Uterus (tissue), 3 donors: ENCODE measurements at regions not wholly inside any gene's neighbourhood (a gene's known extent, or its start where the extent isn't known, plus 50 kb on each side); places are given as distances from the start of the nearest gene placed in this dataset.
"Not testable (repeated sequence)": the region's sequence is repeated elsewhere in the genome, so short reads cannot be mapped to it uniquely, and the experiment has no call there.

Experiments
- DNase-seq, 2 donors: peaks; one replicate each; pipeline ENCODE4 v3.0.0-alpha.2; 2019 to 2020
- H3K27ac ChIP-seq, 2 donors: fragments of 200-600 bp; sonication (generic); 1 replicate in 1 of 2; 2 replicates in 1 of 2; pipeline ENCODE4 v1.5.1; 2016 to 2018
- H3K27me3 ChIP-seq, 2 donors: fragments of 200-600 bp; sonication (generic); one replicate each; pipeline ENCODE4 v1.5.1; 2018 to 2019; ENCODE audit warnings: control low read depth in 1 of 2
- H3K36me3 ChIP-seq, 2 donors: fragments of 200-600 bp; sonication (generic); one replicate each; pipeline ENCODE4 v1.5.1; 2019; ENCODE audit warnings: control low read depth in 1 of 2
- H3K4me1 ChIP-seq, 2 donors: fragments of 200-600 bp; sonication (generic); one replicate each; pipeline ENCODE4 v1.5.1; 2018 to 2019; ENCODE audit warnings: control low read depth in 1 of 2
- H3K4me3 ChIP-seq, 2 donors: fragments of 200-600 bp; sonication (generic); 1 replicate in 1 of 2; 2 replicates in 1 of 2; pipeline ENCODE4 v1.5.1; 2018 to 2019; ENCODE audit warnings: mild to moderate bottlenecking in 1 of 2
- H3K9me3 ChIP-seq, 2 donors: fragments of 200-600 bp; sonication (generic); one replicate each; pipeline ENCODE4 v1.5.1; 2019; ENCODE audit warnings: control low read depth in 1 of 2
- CTCF ChIP-seq, 4 experiments: fragments of 200-600 bp in 2 of 4; fragments of 450-650 bp in 2 of 4; sonication (generic) in 2 of 4; IDR thresholded peaks; one replicate each; pipeline ENCODE4 v1.5.1; 2016 to 2019; ENCODE audit warnings: antibody characterized with exemption in 4 of 4, mild to moderate bottlenecking in 2 of 4, moderate library complexity in 1 of 4
- POLR2A ChIP-seq, 2 donors: fragments of 450-650 bp; IDR thresholded peaks; one replicate each; pipeline ENCODE4 v1.6.1; 2016; ENCODE audit warnings: antibody characterized with exemption in 2 of 2, mild to moderate bottlenecking in 1 of 2, moderate library complexity in 1 of 2
- intact Hi-C: fragments of 100-400 bp; cut with DNase I; formaldehyde crosslinking; loops from one replicate; pipeline ENCODE4 v1.15.1; 2023; ENCODE audit warnings: low total_unique reads
- donor health status: DM: yes; HTN: yes; CAD: no.

DNA sequence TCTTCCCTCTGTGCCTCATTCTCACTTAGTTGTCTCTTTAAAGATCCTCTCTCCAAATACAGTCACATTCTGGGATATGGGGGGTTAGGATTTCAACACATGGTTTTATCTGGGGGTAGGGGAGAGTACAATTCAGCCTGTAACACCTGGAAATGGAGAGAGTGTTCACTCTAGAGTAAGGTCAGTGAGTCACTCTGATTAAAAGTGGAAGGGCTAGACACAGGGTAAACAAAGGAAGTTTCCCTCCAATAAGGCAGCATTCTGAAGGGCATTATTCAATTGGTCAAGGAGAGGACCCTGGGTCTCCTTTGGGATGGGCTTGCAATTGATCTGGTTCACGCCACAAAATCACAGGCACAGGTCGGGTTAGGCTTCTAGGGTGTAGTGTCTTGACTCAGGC lies 232.8 kb upstream of the NPSR1 start:
- TF ChIP-seq CTCF (IDR thresholded peaks at IDR 0.05): no peak
- TF ChIP-seq POLR2A (IDR thresholded peaks at IDR 0.05): no peak
- no peak overlapping the region for H3K4me3 ChIP-seq
- no peak overlapping the region for H3K27ac ChIP-seq

GRCh38 chr7:34425631-34426384 lies 232.2 kb upstream of the NPSR1 start:
- Histone ChIP-seq H3K4me1 (no peaks in the 10 kb centered on the region), H3K27ac (no peak overlapping the region), H3K9me3 (no peaks in the 10 kb centered on the region), H3K27me3 (no peaks in the 10 kb centered on the region), H3K4me3 (no peak overlapping the region), H3K36me3 (no peaks in the 10 kb centered on the region)
- DNase-seq: no peak
- intact Hi-C loops: no loop called here
- TF ChIP-seq POLR2A (IDR thresholded peaks at IDR 0.05) (no peak), CTCF (IDR thresholded peaks at IDR 0.05) (no peak)

More for the DNA sequence above, 232.8 kb upstream of the NPSR1 start:
- no peak for DNase-seq
- H3K36me3 ChIP-seq: no peaks in the 10 kb centered on the region
- no peaks in the 10 kb centered on the region for H3K9me3 ChIP-seq
- intact Hi-C loops: no loop called here
- H3K4me1 ChIP-seq: no peaks in the 10 kb centered on the region
- no peaks in the 10 kb centered on the region for H3K27me3 ChIP-seq

DNA sequence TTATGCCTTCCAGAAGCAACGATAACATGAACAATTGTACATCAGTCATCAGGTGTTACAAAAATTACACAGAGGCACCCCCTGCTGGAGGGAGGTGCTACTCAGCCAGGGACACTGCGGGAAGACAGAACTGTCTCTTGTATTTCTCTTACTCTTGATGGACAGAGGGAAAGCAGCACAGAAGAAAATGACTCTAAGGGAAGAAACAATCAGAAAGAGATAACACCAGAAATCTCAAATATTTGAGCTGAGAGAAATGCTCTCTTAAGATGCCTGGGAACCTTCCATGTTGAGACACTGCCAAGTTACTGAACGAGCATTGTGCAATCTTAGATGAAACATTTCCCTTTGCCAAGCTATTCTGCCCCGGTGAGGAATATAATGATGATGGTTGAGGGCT lies 227.6 kb upstream of the NPSR1 start:
- intact Hi-C loops: no loop called here
- Histone ChIP-seq H3K27me3 (no peaks in the 10 kb centered on the region), H3K27ac (no peak overlapping the region), H3K36me3 (no peaks in the 10 kb centered on the region), H3K4me3 (no peak overlapping the region), H3K4me1 (no peaks in the 10 kb centered on the region), H3K9me3 (no peaks in the 10 kb centered on the region)
- no peak for TF ChIP-seq POLR2A (IDR thresholded peaks at IDR 0.05)
- no peak for TF ChIP-seq CTCF (IDR thresholded peaks at IDR 0.05)
- no peak for DNase-seq

DNA sequence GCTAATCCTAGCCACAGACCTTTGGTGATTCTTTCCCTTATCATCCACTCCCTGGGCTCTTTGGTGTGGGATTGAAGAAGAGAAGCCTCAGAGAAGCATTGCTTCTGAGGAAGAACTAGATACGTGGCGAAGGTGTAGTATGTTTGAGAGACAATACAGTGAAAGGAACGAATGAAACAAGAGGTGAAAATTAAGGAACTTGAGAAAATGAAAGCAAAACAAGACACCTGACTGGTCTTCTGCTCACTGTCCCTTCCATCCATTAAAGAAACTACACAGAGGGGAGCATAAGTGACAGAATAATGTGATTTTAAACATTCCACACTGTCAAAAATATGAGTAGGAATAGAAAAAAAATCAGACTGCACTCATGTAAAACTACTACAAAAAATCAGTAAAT lies 219.6 kb upstream of the NPSR1 start:
- intact Hi-C loops: no loop called here
- no peaks in the 10 kb centered on the region for H3K36me3 ChIP-seq
- H3K4me1 ChIP-seq: no peaks in the 10 kb centered on the region
- H3K27ac ChIP-seq: no peak overlapping the region
- TF ChIP-seq CTCF (IDR thresholded peaks at IDR 0.05) (no peak), POLR2A (IDR thresholded peaks at IDR 0.05) (no peak)
- no peaks in the 10 kb centered on the region for H3K27me3 ChIP-seq
- no peak for DNase-seq
- H3K9me3 ChIP-seq: no peaks in the 10 kb centered on the region
- no peak overlapping the region for H3K4me3 ChIP-seq

DNA sequence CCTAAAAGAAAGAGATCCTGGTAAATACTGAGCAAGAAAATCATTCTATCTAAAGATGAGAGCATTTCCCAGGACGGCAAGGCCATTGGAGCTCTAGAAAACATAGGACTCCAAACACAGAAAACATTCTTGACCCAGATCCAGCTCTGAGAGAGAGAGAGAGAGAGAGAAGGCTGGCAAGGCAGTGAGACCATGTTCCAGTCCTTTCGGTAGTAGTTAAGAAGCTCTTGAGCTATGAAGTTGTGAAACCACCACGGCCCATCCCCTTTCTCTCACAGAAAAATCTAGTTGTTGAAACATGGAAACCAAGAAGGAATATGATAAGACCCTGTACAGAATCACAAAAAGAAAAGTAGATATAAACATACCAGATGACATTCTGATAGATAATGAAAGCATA lies 212.4 kb upstream of the NPSR1 start:
- DNase-seq: no peak
- TF ChIP-seq POLR2A (IDR thresholded peaks at IDR 0.05): no peak
- TF ChIP-seq CTCF (IDR thresholded peaks at IDR 0.05): no peak
- Histone ChIP-seq H3K4me1 (no peaks in the 10 kb centered on the region), H3K36me3 (no peaks in the 10 kb centered on the region), H3K9me3 (no peaks in the 10 kb centered on the region), H3K27ac (no peak overlapping the region), H3K27me3 (no peaks in the 10 kb centered on the region), H3K4me3 (no peak overlapping the region)
- intact Hi-C loops: no loop called here

- H3K27ac ChIP-seq, H3K4me1 ChIP-seq, intact Hi-C loops, H3K27me3 ChIP-seq, H3K9me3 ChIP-seq, H3K4me3 ChIP-seq, DNase-seq, H3K36me3 ChIP-seq: not testable (repeated sequence)
Observed at GRCh38 chr7:34448531-34448930, 209.5 kb upstream of the NPSR1 start.
